Activated CD4-positive, alpha-beta T cell treated with anti-CD3 and anti-CD28 coated beads for 4 hours (primary cell): ENCODE measurements at regions not wholly inside any gene's neighbourhood (a gene's known extent, or its start where the extent isn't known, plus 50 kb on each side); places are given as distances from the start of the nearest gene placed in this dataset.
"Not testable (repeated sequence)": the region's sequence is repeated elsewhere in the genome, so short reads cannot be mapped to it uniquely, and the experiment has no call there.

Experiments used
- DNase-seq, 2 donors: peaks; one replicate each; pipeline ENCODE4 v3.0.0-alpha.2; 2020

GRCh38 chr10:23493711-23494110 is 54.8 kb downstream of the OTUD1 start:
- DNase-seq = no peak

- no peak for DNase-seq
Observed at GRCh38 chr10:23496727-23497126, 57.9 kb downstream of the OTUD1 start.

- DNase-seq = no peak
Observed at GRCh38 chr10:23499372-23500132, 60.7 kb downstream of the OTUD1 start.

GRCh38 chr10:23505797-23506465 is 67.1 kb downstream of the OTUD1 start:
- no peak for DNase-seq

GRCh38 chr10:23512355-23513058 is 73.6 kb downstream of the OTUD1 start:
- DNase-seq = no peak

- DNase-seq = not testable (repeated sequence)
Observed at GRCh38 chr10:23513621-23514020, 74.7 kb downstream of the OTUD1 start.

- no peak for DNase-seq
Observed at GRCh38 chr10:23514321-23514720, 75.4 kb downstream of the OTUD1 start.

GRCh38 chr10:23516530-23516929 is 77.7 kb downstream of the OTUD1 start:
- no peak for DNase-seq

GRCh38 chr10:23517155-23517554 is 78.3 kb downstream of the OTUD1 start:
- no peak for DNase-seq

- no peak for DNase-seq
Observed at GRCh38 chr10:23521735-23522134, 82.9 kb downstream of the OTUD1 start.

- no peak for DNase-seq
Observed at GRCh38 chr10:23522345-23522744, 83.5 kb downstream of the OTUD1 start.

- no peak for DNase-seq
Observed at GRCh38 chr10:23523251-23523650, 84.4 kb downstream of the OTUD1 start.

GRCh38 chr10:23525406-23525805 is 86.5 kb downstream of the OTUD1 start:
- peak; percentile 3 to 11 for DNase-seq

- no peak for DNase-seq
Observed at GRCh38 chr10:23528419-23528818, 89.5 kb downstream of the OTUD1 start.

- no peak for DNase-seq
Observed at GRCh38 chr10:23529625-23530024, 90.8 kb downstream of the OTUD1 start.

GRCh38 chr10:23530079-23530478 is 91.2 kb downstream of the OTUD1 start:
- no peak for DNase-seq

GRCh38 chr10:23533212-23533611 is 94.3 kb downstream of the OTUD1 start:
- DNase-seq = no peak

- DNase-seq = no peak
Observed at GRCh38 chr10:23534326-23534725, 95.5 kb downstream of the OTUD1 start.

GRCh38 chr10:23534761-23535160 is 95.9 kb downstream of the OTUD1 start:
- no peak for DNase-seq

GRCh38 chr10:23535381-23535780 is 96.5 kb downstream of the OTUD1 start:
- no peak for DNase-seq

- DNase-seq = no peak
Observed at GRCh38 chr10:23538968-23539367, 100.1 kb downstream of the OTUD1 start.

- DNase-seq = no peak
Observed at GRCh38 chr10:23540401-23541030, 101.6 kb downstream of the OTUD1 start.

- DNase-seq = no peak
Observed at GRCh38 chr10:23543691-23544380, 105.0 kb downstream of the OTUD1 start.
